HCT116 (cell line): ENCODE measurements at regions not wholly inside any gene's neighbourhood (a gene's known extent, or its start where the extent isn't known, plus 50 kb on each side); places are given as distances from the start of the nearest gene placed in this dataset.

Experiments used
- ATAC-seq: fragments of 200-7000 bp; cut with Tn5 transposase; 2 replicates; pipeline ENCODE4 v1.9.1; 2020; ENCODE audit warnings: mild to moderate bottlenecking, moderate library complexity
- BruUV-seq: library from RNA; stranded (reverse); fragments of 400-500 nt; replicated peaks from 2 replicates; lab custom pipeline; 2021; lab: Mats Ljungman, UMichigan
- CTCF ChIA-PET: fragments of 300-600 bp; sonication (Branson Sonifier 250); formaldehyde crosslinking; loops from one replicate; lab custom pipeline; 2021; ENCODE audit warnings: antibody characterized with exemption; lab: Charles Lee
- POLR2A ChIA-PET: fragments of 300-600, 350-600 bp; sonication (Branson Sonifier 250); formaldehyde crosslinking; loops from one replicate; lab custom pipeline; 2021; ENCODE audit warnings: antibody characterized with exemption; lab: Charles Lee
- RAD21 ChIA-PET, 2 experiments: fragments of 300-600 bp; sonication (Branson Sonifier 250); formaldehyde crosslinking; loops; one replicate each; lab custom pipeline; 2023; ENCODE audit warnings: low total read pairs in 2 of 2; ENCODE audit not compliant: uncharacterized antibody in 2 of 2, unreplicated experiment in 2 of 2, low non-redundant PET in 1 of 2; lab: Charles Lee
- DNase-seq: peaks from one replicate; pipeline ENCODE4 v3.0.0-alpha.2; 2010; ENCODE audit warnings: low read depth, low spot score
- H2AFZ ChIP-seq: fragments of 200-600 bp; shearing (Covaris generic), sonication (generic); 2 replicates; pipeline ENCODE4 v1.6.1; 2017; ENCODE audit warnings: low read depth, mixed run types, mixed read lengths, antibody characterized with exemption, low read length; ENCODE audit not compliant: poor library complexity, severe bottlenecking
- H3K27ac ChIP-seq: 2 replicates; pipeline ENCODE4 v1.5.1; 2012; ENCODE audit warnings: low read depth, low read length
- H3K27me3 ChIP-seq: fragments of 200-600 bp; sonication (generic); 2 replicates; pipeline ENCODE4 v1.6.1; 2016; ENCODE audit warnings: mixed run types, low read length, mixed read lengths; ENCODE audit not compliant: insufficient read depth
- H3K36me3 ChIP-seq, 2 experiments: fragments of 200-500 bp in 1 of 2; fragments of 200-600 bp in 1 of 2; sonication (Bioruptor generic) in 1 of 2; sonication (generic) in 1 of 2; 2 replicates each; pipeline versions ENCODE4 v1.5.1 to v1.6.1; 2014 to 2016; ENCODE audit warnings: low read length in 2 of 2, inconsistent platforms in 1 of 2, mixed read lengths in 1 of 2, mixed run types in 1 of 2; ENCODE audit not compliant: insufficient read depth in 2 of 2, control insufficient read depth in 1 of 2
- H3K4me1 ChIP-seq, 2 experiments: fragments of 200-600 bp in 1 of 2; sonication (generic) in 1 of 2; 2 replicates each; pipeline versions ENCODE4 v1.5.1 to v1.6.1; 2012 to 2017; ENCODE audit warnings: low read length in 2 of 2, inconsistent platforms in 1 of 2, mild to moderate bottlenecking in 1 of 2, mixed read lengths in 1 of 2, mixed run types in 1 of 2, moderate library complexity in 1 of 2; ENCODE audit not compliant: insufficient read depth in 2 of 2, control insufficient read depth in 1 of 2
- H3K4me2 ChIP-seq: fragments of 200-600 bp; sonication (generic); 2 replicates; pipeline ENCODE4 v1.6.1; 2017; ENCODE audit warnings: mixed run types, low read length, mixed read lengths
- H3K4me3 ChIP-seq, 2 experiments: fragments of 200-600 bp in 1 of 2; sonication (generic) in 1 of 2; replicated peaks in 1 of 2; 2 replicates each; pipeline ENCODE4 v1.5.1; 2011 to 2016; ENCODE audit warnings: low read length in 2 of 2, control low read depth in 1 of 2, low read depth in 1 of 2, mild to moderate bottlenecking in 1 of 2, mixed read lengths in 1 of 2, mixed run types in 1 of 2
- H3K79me2 ChIP-seq: fragments of 200-600 bp; sonication (generic); 2 replicates; pipeline ENCODE4 v1.6.1; 2017; ENCODE audit warnings: mild to moderate bottlenecking, mixed run types, low read length, moderate library complexity, mixed read lengths; ENCODE audit not compliant: insufficient read depth
- H3K9ac ChIP-seq: fragments of 200-600 bp; sonication (generic); 2 replicates; pipeline ENCODE4 v1.6.1; 2016; ENCODE audit warnings: low read length, mixed read lengths
- H3K9me2 ChIP-seq: fragments of 200-600 bp; sonication (generic), shearing (Covaris generic); 2 replicates; pipeline ENCODE4 v1.6.1; 2017; ENCODE audit warnings: mixed run types, mild to moderate bottlenecking, moderate library complexity; ENCODE audit not compliant: insufficient read depth
- H3K9me3 ChIP-seq, 2 experiments: fragments of 200-500 bp in 1 of 2; fragments of 200-600 bp in 1 of 2; sonication (Bioruptor generic) in 1 of 2; sonication (generic) in 1 of 2; 2 replicates each; pipeline ENCODE4 v1.6.1; 2014 to 2017; ENCODE audit warnings: low read length in 2 of 2, mixed read lengths in 2 of 2, inconsistent platforms in 1 of 2, low read depth in 1 of 2, mild to moderate bottlenecking in 1 of 2, mixed run types in 1 of 2, moderate library complexity in 1 of 2; ENCODE audit not compliant: control insufficient read depth in 1 of 2, insufficient read depth in 1 of 2
- H4K20me1 ChIP-seq: fragments of 200-600 bp; sonication (generic), shearing (Covaris generic); 2 replicates; pipeline ENCODE4 v1.6.1; 2017; ENCODE audit warnings: mixed run types, mild to moderate bottlenecking, moderate library complexity; ENCODE audit not compliant: insufficient read depth
- CEBPB ChIP-seq: IDR thresholded peaks from 2 replicates; pipeline ENCODE4 v1.6.1; 2012; ENCODE audit warnings: low read depth
- CTCF ChIP-seq, 3 experiments: fragments of 200-600 bp in 1 of 3; sonication (generic) in 1 of 3; IDR thresholded peaks in 2 of 3; conservative IDR thresholded peaks in 1 of 3; 2 replicates each; pipeline ENCODE4 v1.5.1; 2012 to 2017; ENCODE audit warnings: low read depth in 2 of 3, low read length in 2 of 3, antibody characterized with exemption in 1 of 3, borderline replicate concordance in 1 of 3, control low read depth in 1 of 3, mild to moderate bottlenecking in 1 of 3, mixed read lengths in 1 of 3, mixed run types in 1 of 3, moderate library complexity in 1 of 3; ENCODE audit not compliant: insufficient read depth in 1 of 3
- EGR1 ChIP-seq: IDR thresholded peaks from 2 replicates; pipeline ENCODE4 v1.6.1; 2012; ENCODE audit warnings: low read depth
- ELF1 ChIP-seq: IDR thresholded peaks from 2 replicates; pipeline ENCODE4 v1.6.1; 2012; ENCODE audit warnings: low read depth, borderline replicate concordance
- EZH2phosphoT487 ChIP-seq: fragments of 200-600 bp; IDR thresholded peaks from 2 replicates; pipeline ENCODE4 v1.6.1; 2018; ENCODE audit warnings: antibody characterized with exemption, borderline replicate concordance
- FOSL1 ChIP-seq: IDR thresholded peaks from 2 replicates; pipeline ENCODE4 v1.6.1; 2012; ENCODE audit warnings: low read depth
- JUND ChIP-seq: IDR thresholded peaks from 2 replicates; pipeline ENCODE4 v1.6.1; 2012
- MAX ChIP-seq: IDR thresholded peaks from 2 replicates; pipeline ENCODE4 v1.6.1; 2012
- POLR2A ChIP-seq: IDR thresholded peaks from 2 replicates; pipeline ENCODE4 v1.7.0; 2011; ENCODE audit warnings: borderline replicate concordance; ENCODE audit not compliant: insufficient read depth, insufficient read length; ENCODE audit errors: extremely low read depth
- RAD21 ChIP-seq: IDR thresholded peaks from 2 replicates; pipeline ENCODE4 v1.6.1; 2012; ENCODE audit warnings: low read depth, mild to moderate bottlenecking
- REST ChIP-seq: IDR thresholded peaks from 2 replicates; pipeline ENCODE4 v1.6.1; 2012; ENCODE audit warnings: low read depth
- SIN3A ChIP-seq: IDR thresholded peaks from 2 replicates; pipeline ENCODE4 v1.6.1; 2012; ENCODE audit warnings: low read depth
- SP1 ChIP-seq: IDR thresholded peaks from 2 replicates; pipeline ENCODE4 v1.6.1; 2012; ENCODE audit warnings: low read depth
- SRF ChIP-seq: IDR thresholded peaks from 2 replicates; pipeline ENCODE4 v1.6.1; 2012; ENCODE audit warnings: low read depth
- YY1 ChIP-seq: IDR thresholded peaks from 2 replicates; pipeline ENCODE4 v1.6.1; 2011; ENCODE audit warnings: low read length, low read depth, moderate library complexity, mild to moderate bottlenecking; ENCODE audit not compliant: insufficient replicate concordance; ENCODE audit errors: extremely low read depth
- ZFX ChIP-seq: fragments of 450-650 bp; IDR thresholded peaks from 2 replicates; pipeline ENCODE4 v1.6.1; 2017
- ZNF274 ChIP-seq: fragments of 200-500 bp; sonication (Bioruptor generic); IDR thresholded peaks from 2 replicates; pipeline ENCODE4 v1.6.1; 2014; ENCODE audit warnings: mild to moderate bottlenecking, low read depth, low read length, inconsistent platforms
- intact Hi-C: fragments of 100-400 bp; cut with micrococcal nuclease; formaldehyde crosslinking; loops from 2 replicates; pipeline ENCODE4 v1.10.0; 2022

- Histone ChIP-seq H3K27me3 (no peaks in the 10 kb centered on the region), H3K4me3 (no peak overlapping the region), H4K20me1 (no peaks in the 10 kb centered on the region), H3K27ac (no peak overlapping the region), H3K9me3 (no peaks in the 10 kb centered on the region; a peak in 1 of 4 replicates), H3K9ac (no peak overlapping the region), H3K79me2 (no peaks in the 10 kb centered on the region), H3K36me3 (no peaks in the 10 kb centered on the region), H3K4me1 (no peaks in the 10 kb centered on the region), H3K4me2 (no peak overlapping the region), H2AFZ (no peak overlapping the region), H3K9me2 (no peaks in the 10 kb centered on the region)
- no peak for ATAC-seq
- POLR2A ChIA-PET, result no interaction called here
- no peak for TF ChIP-seq ELF1
- no peak for TF ChIP-seq CEBPB
- TF ChIP-seq ZFX, result no peak
- TF ChIP-seq ZNF274, result no peak
- no peak for TF ChIP-seq EZH2phosphoT487
- TF ChIP-seq SP1, result no peak
- no peak for TF ChIP-seq JUND
- TF ChIP-seq RAD21, result no peak
- TF ChIP-seq SIN3A, result no peak
- TF ChIP-seq POLR2A, result no peak
- TF ChIP-seq MAX, result no peak
- no peak for TF ChIP-seq CTCF (IDR thresholded peaks at IDR 0.05 in 2 of 3, conservative IDR thresholded peaks at IDR 0.05 in 1 of 3; ENCODE audit: borderline replicate concordance in 1 of 3, insufficient read depth in 1 of 3, low read depth in 2 of 3, low read length in 2 of 3)
- no peak for TF ChIP-seq YY1
- no peak for TF ChIP-seq REST
- TF ChIP-seq EGR1, result no peak
- no peak for TF ChIP-seq SRF
- no peak for TF ChIP-seq FOSL1
- BruUV-seq, result no TSS peak
- RAD21 ChIA-PET, result no interaction called here
- CTCF ChIA-PET, result no interaction called here
- intact Hi-C loops, result no loop called here
- DNase-seq, result no peak
These were observed 62.4 kb upstream of the CCDC179 start for GRCh38 chr11:22922672-22923071.
